SU-DHL-6 (cell line): ENCODE measurements at regions not wholly inside any gene's neighbourhood (a gene's known extent, or its start where the extent isn't known, plus 50 kb on each side); places are given as distances from the start of the nearest gene placed in this dataset.

Experiments used
- CTCF ChIP-seq: fragments of 200-600 bp; sonication (generic); IDR thresholded peaks from one replicate; pipeline ENCODE4 v1.5.1; 2017; ENCODE audit warnings: antibody characterized with exemption, mild to moderate bottlenecking, low read length, moderate library complexity; ENCODE audit not compliant: insufficient read depth, poor library complexity, severe bottlenecking
- EZH2phosphoT487 ChIP-seq: fragments of 200-600 bp; sonication (generic), shearing (Covaris generic); conservative IDR thresholded peaks from 2 replicates; pipeline ENCODE4 v1.6.1; 2018; ENCODE audit warnings: mild to moderate bottlenecking, antibody characterized with exemption, low read length, moderate library complexity, mixed read lengths

GRCh38 chr5:125226825-125227224, 480.4 kb upstream of the ZNF608 start:
- no peak for TF ChIP-seq CTCF
- no peak for TF ChIP-seq EZH2phosphoT487
